Activated CD4-positive, alpha-beta T cell treated with anti-CD3 and anti-CD28 coated beads, Interleukin-2, amount 10 ng/mL, durations not matched to agents 7 days and 5 days (primary cell): ENCODE measurements at regions not wholly inside any gene's neighbourhood (a gene's known extent, or its start where the extent isn't known, plus 50 kb on each side); places are given as distances from the start of the nearest gene placed in this dataset.
"Not testable (repeated sequence)": the region's sequence is repeated elsewhere in the genome, so short reads cannot be mapped to it uniquely, and the experiment has no call there.

Experiments used
- CTCF ChIA-PET: fragments of 350-600 bp; sonication (Branson Sonifier 250); formaldehyde crosslinking; loops from one replicate; lab custom pipeline; 2021; ENCODE audit warnings: antibody characterized with exemption; lab: Charles Lee
- POLR2A ChIA-PET: fragments of 350-600 bp; sonication (Branson Sonifier 250); formaldehyde crosslinking; loops from one replicate; lab custom pipeline; 2021; ENCODE audit warnings: antibody characterized with exemption; lab: Charles Lee
- DNase-seq: peaks from one replicate; pipeline ENCODE4 v3.0.0-alpha.2; 2020
- H3K27ac Mint-ChIP-seq: one replicate; pipeline ENCODE4 v1.8.0; 2021; ENCODE audit warnings: mild to moderate bottlenecking, moderate library complexity, mixed read lengths
- H3K27me3 Mint-ChIP-seq: one replicate; pipeline ENCODE4 v1.8.0; 2021; ENCODE audit warnings: mixed read lengths
- H3K36me3 Mint-ChIP-seq: one replicate; pipeline ENCODE4 v1.8.0; 2021; ENCODE audit warnings: low read depth, mixed read lengths
- H3K4me1 Mint-ChIP-seq: one replicate; pipeline ENCODE4 v1.8.0; 2021; ENCODE audit warnings: mixed read lengths
- H3K4me3 Mint-ChIP-seq: one replicate; pipeline ENCODE4 v1.8.0; 2021; ENCODE audit warnings: mild to moderate bottlenecking, moderate library complexity, mixed read lengths
- H3K9me3 Mint-ChIP-seq: one replicate; pipeline ENCODE4 v1.8.0; 2021; ENCODE audit warnings: mixed read lengths

DNA sequence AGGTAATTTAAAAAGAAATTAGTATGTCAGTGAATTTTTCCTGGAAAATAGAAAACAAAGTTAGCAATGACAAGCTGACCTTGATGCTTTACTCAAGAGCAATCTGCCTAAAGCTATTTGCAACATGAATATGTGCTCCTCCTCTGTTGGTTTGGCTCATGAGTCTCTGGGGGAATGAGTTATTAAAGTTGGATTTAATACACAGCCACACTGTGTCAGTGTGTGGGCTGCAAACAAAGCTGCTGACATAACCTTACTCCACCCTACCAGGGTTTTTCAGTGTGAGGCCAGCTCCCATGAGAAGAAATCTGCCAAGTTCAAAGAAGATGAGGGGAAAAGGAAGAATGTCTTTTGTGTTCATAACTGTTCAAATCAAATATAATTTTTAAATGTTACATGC is 280.5 kb downstream of the TLL1 start:
- H3K4me1 Mint-ChIP-seq, result no peaks in the 10 kb centered on the region
- H3K4me3 Mint-ChIP-seq, result no peak overlapping the region
- H3K9me3 Mint-ChIP-seq, result no peaks in the 10 kb centered on the region
- ChIA-PET POLR2A (no interaction called here), CTCF (no interaction called here)
- H3K36me3 Mint-ChIP-seq, result no peaks in the 10 kb centered on the region
- DNase-seq, result no peak
- H3K27ac Mint-ChIP-seq, result no peak overlapping the region
- H3K27me3 Mint-ChIP-seq, result no peaks in the 10 kb centered on the region

DNA sequence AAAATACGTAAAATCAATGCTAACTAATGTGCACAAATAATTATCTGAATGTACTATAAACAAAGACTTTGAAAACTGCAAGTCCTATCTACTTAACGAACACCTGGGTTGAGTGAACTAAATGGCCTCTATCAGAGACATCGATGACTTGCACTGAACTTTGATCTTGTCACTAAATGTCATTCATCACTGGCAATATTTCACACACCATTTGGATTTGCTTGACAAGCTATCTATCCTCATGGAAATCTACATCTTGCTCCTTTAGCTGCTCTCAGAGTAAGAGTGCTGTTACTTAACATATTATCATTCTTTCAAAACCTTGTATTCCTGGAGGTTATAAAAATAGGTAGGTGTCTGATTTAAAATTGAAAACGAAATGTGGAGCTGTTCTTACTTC is 289.3 kb downstream of the TLL1 start:
- Mint-ChIP-seq H3K4me3 (no peak overlapping the region), H3K27me3 (no peaks in the 10 kb centered on the region), H3K4me1 (no peaks in the 10 kb centered on the region), H3K27ac (no peak overlapping the region), H3K36me3 (no peaks in the 10 kb centered on the region), H3K9me3 (no peaks in the 10 kb centered on the region)
- ChIA-PET POLR2A (no interaction called here), CTCF (no interaction called here)
- no peak for DNase-seq

GRCh38 chr4:166165829-166166420 is 292.9 kb downstream of the TLL1 start:
- Mint-ChIP-seq H3K36me3 (no peaks in the 10 kb centered on the region), H3K4me3 (no peak overlapping the region), H3K9me3 (no peaks in the 10 kb centered on the region), H3K27me3 (no peaks in the 10 kb centered on the region), H3K27ac (no peak overlapping the region), H3K4me1 (no peaks in the 10 kb centered on the region)
- peak; percentile 17 for DNase-seq
- POLR2A ChIA-PET, result no interaction called here
- CTCF ChIA-PET, result interaction anchor here (0.6 kb wide), 1 partner anchor 850 kb away, joined by 3 read pairs; no protein-coding TSS in a partner anchor

DNA sequence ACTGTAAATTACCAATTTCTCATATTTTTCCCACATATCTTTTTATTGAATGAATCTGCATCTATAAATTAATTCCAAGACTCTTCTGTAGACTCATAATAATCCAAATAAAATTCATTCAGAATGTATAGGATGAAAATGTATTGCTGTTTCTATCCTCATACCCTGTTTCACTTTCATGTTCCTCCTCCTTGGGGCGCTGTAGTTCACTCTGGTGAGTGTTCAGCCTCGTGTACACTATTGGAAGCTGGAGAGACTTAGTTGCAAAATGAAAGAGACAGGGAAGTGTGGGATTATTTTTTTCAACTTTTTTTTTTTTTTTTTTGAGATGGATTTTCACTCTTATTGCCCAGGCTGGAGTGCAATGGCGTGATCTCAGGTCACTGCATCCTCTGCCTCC is 296.1 kb downstream of the TLL1 start:
- ChIA-PET CTCF (no interaction called here), POLR2A (no interaction called here)
- no peak overlapping the region for H3K27ac Mint-ChIP-seq
- no peaks in the 10 kb centered on the region for H3K4me1 Mint-ChIP-seq
- DNase-seq, result no peak
- H3K27me3 Mint-ChIP-seq, result no peaks in the 10 kb centered on the region
- no peaks in the 10 kb centered on the region for H3K9me3 Mint-ChIP-seq
- no peak overlapping the region for H3K4me3 Mint-ChIP-seq
- no peaks in the 10 kb centered on the region for H3K36me3 Mint-ChIP-seq

GRCh38 chr4:166172619-166173018 is 299.6 kb downstream of the TLL1 start:
- ChIA-PET CTCF (no interaction called here), POLR2A (no interaction called here)
- no peaks in the 10 kb centered on the region for H3K27me3 Mint-ChIP-seq
- no peak for DNase-seq
- H3K36me3 Mint-ChIP-seq, result no peaks in the 10 kb centered on the region
- no peak overlapping the region for H3K4me3 Mint-ChIP-seq
- no peaks in the 10 kb centered on the region for H3K9me3 Mint-ChIP-seq
- H3K4me1 Mint-ChIP-seq, result no peaks in the 10 kb centered on the region
- H3K27ac Mint-ChIP-seq, result no peak overlapping the region

GRCh38 chr4:166174717-166175490 is 301.9 kb downstream of the TLL1 start:
- Mint-ChIP-seq H3K4me1 (no peaks in the 10 kb centered on the region), H3K27ac (no peak overlapping the region), H3K27me3 (no peaks in the 10 kb centered on the region), H3K36me3 (no peaks in the 10 kb centered on the region), H3K4me3 (no peak overlapping the region), H3K9me3 (no peaks in the 10 kb centered on the region)
- no peak for DNase-seq
- CTCF ChIA-PET, result no interaction called here
- POLR2A ChIA-PET, result no interaction called here

DNA sequence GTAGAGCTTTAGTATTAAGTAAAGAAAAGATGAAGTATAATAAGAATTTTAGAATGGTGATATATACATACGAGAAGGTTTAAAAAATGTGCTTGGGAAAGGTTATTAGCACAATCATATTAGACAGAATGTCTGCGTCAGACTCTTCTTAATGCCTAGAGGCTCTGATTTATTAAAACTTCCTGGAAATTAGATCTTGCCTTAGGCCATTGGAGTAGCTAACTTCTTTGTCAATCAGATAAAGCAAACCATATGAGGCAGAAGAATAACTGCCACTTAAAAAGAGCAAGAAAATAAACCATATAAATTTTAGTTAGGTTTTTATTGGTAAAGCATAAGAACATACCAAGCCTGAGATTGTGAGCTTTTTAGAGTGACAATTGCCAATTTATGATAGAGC is 309.1 kb downstream of the TLL1 start:
- Mint-ChIP-seq H3K27me3 (no peaks in the 10 kb centered on the region), H3K4me3 (no peak overlapping the region), H3K36me3 (no peaks in the 10 kb centered on the region), H3K9me3 (peaks cover 6% of the 10 kb centered on the region), H3K27ac (no peak overlapping the region), H3K4me1 (no peaks in the 10 kb centered on the region)
- ChIA-PET CTCF (no interaction called here), POLR2A (no interaction called here)
- no peak for DNase-seq

DNA sequence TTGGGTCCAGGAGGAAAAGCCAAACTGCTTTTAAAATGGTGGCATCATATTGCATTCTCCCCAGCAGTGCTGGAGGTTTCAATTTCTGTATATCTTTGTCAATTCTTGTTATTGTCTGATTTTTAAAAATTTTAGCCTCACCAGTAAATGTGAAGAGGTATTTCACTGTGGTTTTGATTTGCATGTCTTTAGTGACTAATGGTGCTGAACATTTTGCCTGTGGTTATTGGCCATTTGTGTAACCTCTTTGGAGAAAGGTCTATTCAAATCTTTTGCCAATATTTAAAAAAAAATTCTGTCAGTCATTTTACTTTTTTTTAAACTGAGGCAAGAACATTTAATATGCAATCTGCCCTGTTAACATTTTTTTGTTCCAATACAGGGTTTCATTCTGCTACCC is 322.1 kb downstream of the TLL1 start:
- H3K4me1 Mint-ChIP-seq, result no peaks in the 10 kb centered on the region
- POLR2A ChIA-PET, result no interaction called here
- H3K27me3 Mint-ChIP-seq, result no peaks in the 10 kb centered on the region
- H3K27ac Mint-ChIP-seq, result no peak overlapping the region
- no peak overlapping the region for H3K4me3 Mint-ChIP-seq
- DNase-seq, result no peak
- CTCF ChIA-PET, result no interaction called here
- peaks cover 2% of the 10 kb centered on the region for H3K9me3 Mint-ChIP-seq
- H3K36me3 Mint-ChIP-seq, result no peaks in the 10 kb centered on the region

GRCh38 chr4:166197166-166197565 is 324.1 kb downstream of the TLL1 start:
- ChIA-PET POLR2A (no interaction called here), CTCF (no interaction called here)
- Mint-ChIP-seq H3K27ac (no peak overlapping the region), H3K4me3 (no peak overlapping the region), H3K36me3 (no peaks in the 10 kb centered on the region), H3K27me3 (no peaks in the 10 kb centered on the region), H3K9me3 (peaks cover 2% of the 10 kb centered on the region), H3K4me1 (no peaks in the 10 kb centered on the region)
- DNase-seq, result no peak

GRCh38 chr4:166198041-166198440 is 325.0 kb downstream of the TLL1 start:
- H3K36me3 Mint-ChIP-seq, result no peaks in the 10 kb centered on the region
- POLR2A ChIA-PET, result no interaction called here
- H3K4me3 Mint-ChIP-seq, result no peak overlapping the region
- H3K9me3 Mint-ChIP-seq, result peaks cover 2% of the 10 kb centered on the region
- no peak for DNase-seq
- no peaks in the 10 kb centered on the region for H3K4me1 Mint-ChIP-seq
- H3K27ac Mint-ChIP-seq, result no peak overlapping the region
- CTCF ChIA-PET, result no interaction called here
- H3K27me3 Mint-ChIP-seq, result no peaks in the 10 kb centered on the region

DNA sequence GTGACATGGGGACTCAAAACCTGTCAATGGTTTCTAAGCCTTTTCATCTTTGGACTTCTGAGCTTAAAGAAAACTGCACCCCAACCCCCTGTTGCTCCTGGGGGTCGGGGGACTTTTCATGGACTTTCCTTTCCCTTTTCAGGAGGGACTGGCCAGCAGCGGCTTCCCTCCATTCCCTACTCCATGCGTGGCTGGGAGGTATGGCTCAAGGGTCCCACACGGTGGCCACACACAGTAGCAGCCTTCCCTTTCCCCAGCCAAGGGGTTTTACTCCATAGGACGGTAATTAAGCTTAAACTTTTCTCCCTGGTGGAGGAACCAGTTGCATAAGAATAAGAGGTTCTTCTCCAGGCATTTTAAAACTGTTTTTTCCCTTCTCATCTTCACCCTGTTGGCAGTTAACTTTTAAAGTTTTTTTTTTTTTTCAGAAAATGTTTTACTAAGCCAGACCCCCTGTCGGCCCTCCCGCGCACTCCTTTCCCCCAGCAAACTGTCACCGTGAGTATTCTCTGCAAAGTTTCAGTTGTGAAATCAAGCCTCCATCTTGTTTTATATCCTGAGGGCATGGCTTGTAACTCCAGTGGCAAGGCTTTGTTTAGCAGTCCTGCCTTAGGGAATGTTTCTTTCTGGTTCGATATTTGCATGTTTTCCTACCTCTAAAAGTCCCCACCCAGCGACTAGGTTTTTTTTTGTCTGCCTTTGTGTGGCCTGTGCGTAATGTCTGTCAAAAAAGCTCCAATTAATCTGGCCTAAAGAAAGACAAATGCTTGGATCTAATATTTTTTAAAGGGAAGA is 325.7 kb downstream of the TLL1 start:
- peaks cover 2% of the 10 kb centered on the region for H3K9me3 Mint-ChIP-seq
- no peak overlapping the region for H3K27ac Mint-ChIP-seq
- ChIA-PET POLR2A (no interaction called here), CTCF (no interaction called here)
- H3K27me3 Mint-ChIP-seq, result no peaks in the 10 kb centered on the region
- H3K4me3 Mint-ChIP-seq, result no peak overlapping the region
- no peaks in the 10 kb centered on the region for H3K4me1 Mint-ChIP-seq
- H3K36me3 Mint-ChIP-seq, result no peaks in the 10 kb centered on the region
- no peak for DNase-seq

DNA sequence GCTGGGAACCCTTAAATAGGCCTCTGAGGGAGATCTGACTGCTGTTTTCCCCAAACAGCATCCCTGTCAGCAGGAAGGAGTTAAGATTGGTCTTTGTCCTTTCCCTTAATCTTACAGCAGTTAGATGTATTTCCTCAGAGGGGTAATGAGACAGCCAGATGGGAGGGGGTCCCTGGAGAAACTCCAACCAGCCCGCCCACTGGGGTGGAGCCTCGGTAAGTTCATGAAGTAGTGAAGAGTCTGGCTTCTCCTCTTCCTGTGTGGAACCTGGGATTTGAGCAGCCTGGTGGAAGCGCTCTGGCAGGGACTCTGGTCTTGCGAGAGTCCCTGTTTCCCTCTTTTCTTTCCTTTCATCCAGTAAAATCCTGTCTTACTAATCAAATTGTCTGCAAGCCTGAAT is 330.0 kb downstream of the TLL1 start:
- no peaks in the 10 kb centered on the region for H3K4me1 Mint-ChIP-seq
- H3K27ac Mint-ChIP-seq, result no peak overlapping the region

GRCh38 chr4:166212326-166212725 is 339.3 kb downstream of the TLL1 start:
- H3K4me3 Mint-ChIP-seq, H3K27ac Mint-ChIP-seq, H3K4me1 Mint-ChIP-seq, CTCF ChIA-PET, H3K36me3 Mint-ChIP-seq, DNase-seq, POLR2A ChIA-PET, H3K27me3 Mint-ChIP-seq: not testable (repeated sequence)
- peaks cover 15% of the 10 kb centered on the region for H3K9me3 Mint-ChIP-seq

More for the DNA sequence above, 330.0 kb downstream of the TLL1 start:
- Mint-ChIP-seq H3K27me3 (no peaks in the 10 kb centered on the region), H3K9me3 (peaks cover 2% of the 10 kb centered on the region), H3K4me3 (no peak overlapping the region), H3K36me3 (no peaks in the 10 kb centered on the region)
- ChIA-PET CTCF (no interaction called here), POLR2A (no interaction called here)
- DNase-seq, result no peak
